Fibroblast of mammary gland (primary cell): ENCODE measurements at regions not wholly inside any gene's neighbourhood (a gene's known extent, or its start where the extent isn't known, plus 50 kb on each side); places are given as distances from the start of the nearest gene placed in this dataset.
A peak's percentile ranks its signal among the peaks of the same experiment; 100 is the strongest.

Source experiments
- DNase-seq: peaks from one replicate; pipeline ENCODE4 v3.0.0-alpha.2; 2010; ENCODE audit warnings: low read depth
- H3K4me3 ChIP-seq: 2 replicates; pipeline ENCODE4 v1.5.1; 2011; ENCODE audit warnings: low read depth, mild to moderate bottlenecking, low read length, moderate library complexity; ENCODE audit not compliant: control insufficient read depth
- TF ChIP-seq, protein P1 (sequence below): conservative IDR thresholded peaks from 2 replicates; pipeline ENCODE4 v1.5.1; 2011; ENCODE audit warnings: low read depth, low read length, inconsistent platforms; ENCODE audit not compliant: control insufficient read depth, insufficient read depth

DNA sequence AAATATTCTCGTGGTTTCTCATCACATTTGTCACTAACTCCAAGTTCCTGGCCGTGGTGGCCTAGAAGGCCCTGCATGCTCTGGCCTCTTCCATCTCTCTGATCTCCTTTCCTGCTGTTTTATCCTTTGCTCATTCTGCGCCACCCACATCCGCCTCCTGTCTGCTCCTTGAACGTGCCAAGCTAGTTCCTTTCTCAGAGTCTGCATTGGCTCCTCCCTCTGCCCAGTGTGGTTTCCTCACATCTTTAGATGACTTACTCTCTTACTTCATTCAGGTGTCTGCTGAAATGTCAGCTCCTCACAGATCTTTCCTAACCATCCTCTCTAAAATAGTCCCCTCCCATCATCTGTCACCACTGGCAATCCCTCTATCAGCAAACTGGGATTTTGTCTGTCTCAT, 158.6 kb upstream of the RBMS1 start:
- DNase-seq, result peak; percentile 66
- H3K4me3 ChIP-seq, result no peak overlapping the region
- TF ChIP-seq, protein P1, sequence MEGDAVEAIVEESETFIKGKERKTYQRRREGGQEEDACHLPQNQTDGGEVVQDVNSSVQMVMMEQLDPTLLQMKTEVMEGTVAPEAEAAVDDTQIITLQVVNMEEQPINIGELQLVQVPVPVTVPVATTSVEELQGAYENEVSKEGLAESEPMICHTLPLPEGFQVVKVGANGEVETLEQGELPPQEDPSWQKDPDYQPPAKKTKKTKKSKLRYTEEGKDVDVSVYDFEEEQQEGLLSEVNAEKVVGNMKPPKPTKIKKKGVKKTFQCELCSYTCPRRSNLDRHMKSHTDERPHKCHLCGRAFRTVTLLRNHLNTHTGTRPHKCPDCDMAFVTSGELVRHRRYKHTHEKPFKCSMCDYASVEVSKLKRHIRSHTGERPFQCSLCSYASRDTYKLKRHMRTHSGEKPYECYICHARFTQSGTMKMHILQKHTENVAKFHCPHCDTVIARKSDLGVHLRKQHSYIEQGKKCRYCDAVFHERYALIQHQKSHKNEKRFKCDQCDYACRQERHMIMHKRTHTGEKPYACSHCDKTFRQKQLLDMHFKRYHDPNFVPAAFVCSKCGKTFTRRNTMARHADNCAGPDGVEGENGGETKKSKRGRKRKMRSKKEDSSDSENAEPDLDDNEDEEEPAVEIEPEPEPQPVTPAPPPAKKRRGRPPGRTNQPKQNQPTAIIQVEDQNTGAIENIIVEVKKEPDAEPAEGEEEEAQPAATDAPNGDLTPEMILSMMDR, result no peak

DNA sequence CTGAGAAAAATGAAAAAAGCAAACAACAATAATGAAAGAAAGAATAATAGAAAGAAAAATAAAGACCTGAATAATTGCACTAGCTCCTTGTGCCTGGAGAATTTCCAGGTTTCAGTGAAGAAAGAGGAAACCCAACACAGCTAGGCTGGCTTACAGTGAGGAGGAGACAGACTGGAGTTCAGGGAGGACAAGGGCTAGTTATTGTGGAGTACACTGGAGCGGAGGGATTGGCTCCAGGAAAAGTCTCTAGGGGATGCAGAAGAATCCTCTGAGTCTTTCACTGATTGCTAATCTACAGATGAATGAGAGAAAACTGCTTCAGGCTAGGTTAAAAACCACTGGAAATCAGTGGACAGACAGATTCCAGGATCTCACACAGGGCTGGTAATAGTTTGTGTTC, 163.6 kb upstream of the RBMS1 start:
- DNase-seq, result peak; percentile 82
- no peak overlapping the region for H3K4me3 ChIP-seq
- TF ChIP-seq, protein P1, result no peak

DNA sequence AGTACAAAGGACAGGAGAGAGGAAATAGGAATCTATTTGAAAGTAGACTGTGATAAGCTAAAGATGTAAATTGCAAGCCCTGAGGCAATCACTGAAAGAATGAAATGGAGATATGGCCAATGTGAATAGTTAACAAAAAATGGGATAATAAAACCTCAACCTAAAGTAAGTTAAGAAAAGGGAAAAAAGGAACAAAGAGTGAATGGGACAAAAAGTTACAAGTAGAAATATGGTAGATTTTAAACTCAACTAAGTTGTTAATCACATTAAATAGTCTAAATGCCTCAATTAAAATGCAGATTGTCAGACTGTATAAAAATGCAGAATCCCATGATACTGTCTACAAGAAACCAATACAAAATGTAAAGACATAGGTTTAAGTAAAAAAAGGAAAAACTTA, 165.2 kb upstream of the RBMS1 start:
- no peak overlapping the region for H3K4me3 ChIP-seq
- DNase-seq, result no peak
- TF ChIP-seq, protein P1, result no peak

DNA sequence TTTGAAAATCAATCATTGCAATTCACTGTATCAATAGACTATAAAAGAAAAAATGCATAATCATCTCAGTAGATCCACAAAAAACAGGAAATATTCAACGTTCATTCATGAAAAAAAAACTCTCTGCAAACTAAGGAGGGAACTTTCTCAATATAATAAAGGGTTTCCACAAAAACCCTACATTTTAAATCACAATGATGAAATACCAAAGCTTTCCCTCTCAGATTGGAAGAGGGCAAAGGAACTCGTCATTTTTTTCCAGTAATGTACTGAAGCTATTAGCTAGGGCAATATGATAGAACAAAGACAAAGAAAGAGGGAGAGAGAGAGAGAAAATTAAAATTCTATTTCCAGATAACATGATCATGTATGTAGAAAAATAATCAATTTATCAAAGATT, 167.1 kb upstream of the RBMS1 start:
- no peak for DNase-seq
- H3K4me3 ChIP-seq, result no peak overlapping the region
- TF ChIP-seq, protein P1, result no peak

DNA sequence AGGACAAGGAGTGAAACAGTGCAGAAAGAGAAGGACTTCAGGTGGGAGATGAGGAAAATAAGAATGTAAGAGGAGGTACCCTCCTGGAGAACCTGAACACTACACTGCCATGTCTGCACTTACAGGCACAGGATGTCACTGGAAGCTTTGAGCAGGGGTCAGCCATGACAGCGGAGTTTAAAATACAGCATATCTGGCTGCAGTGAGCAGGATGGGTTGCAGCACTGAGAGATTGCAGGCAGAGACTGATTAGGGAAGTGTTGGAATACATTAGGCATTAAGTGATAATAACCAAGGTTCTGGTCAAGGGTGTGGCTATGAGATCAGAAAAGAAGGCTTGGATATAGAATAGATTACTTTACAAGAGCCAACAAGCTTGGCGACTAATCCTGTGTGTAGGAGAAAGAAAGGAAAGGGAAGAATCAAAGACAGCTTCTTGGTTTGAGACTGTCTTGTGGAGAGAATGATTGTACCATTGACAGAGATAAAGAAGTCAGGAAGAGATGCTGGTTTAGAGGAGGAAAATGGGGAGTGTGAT, 171.1 kb upstream of the RBMS1 start:
- DNase-seq, result no peak
- TF ChIP-seq, protein P1, result no peak
- H3K4me3 ChIP-seq, result no peak overlapping the region

DNA sequence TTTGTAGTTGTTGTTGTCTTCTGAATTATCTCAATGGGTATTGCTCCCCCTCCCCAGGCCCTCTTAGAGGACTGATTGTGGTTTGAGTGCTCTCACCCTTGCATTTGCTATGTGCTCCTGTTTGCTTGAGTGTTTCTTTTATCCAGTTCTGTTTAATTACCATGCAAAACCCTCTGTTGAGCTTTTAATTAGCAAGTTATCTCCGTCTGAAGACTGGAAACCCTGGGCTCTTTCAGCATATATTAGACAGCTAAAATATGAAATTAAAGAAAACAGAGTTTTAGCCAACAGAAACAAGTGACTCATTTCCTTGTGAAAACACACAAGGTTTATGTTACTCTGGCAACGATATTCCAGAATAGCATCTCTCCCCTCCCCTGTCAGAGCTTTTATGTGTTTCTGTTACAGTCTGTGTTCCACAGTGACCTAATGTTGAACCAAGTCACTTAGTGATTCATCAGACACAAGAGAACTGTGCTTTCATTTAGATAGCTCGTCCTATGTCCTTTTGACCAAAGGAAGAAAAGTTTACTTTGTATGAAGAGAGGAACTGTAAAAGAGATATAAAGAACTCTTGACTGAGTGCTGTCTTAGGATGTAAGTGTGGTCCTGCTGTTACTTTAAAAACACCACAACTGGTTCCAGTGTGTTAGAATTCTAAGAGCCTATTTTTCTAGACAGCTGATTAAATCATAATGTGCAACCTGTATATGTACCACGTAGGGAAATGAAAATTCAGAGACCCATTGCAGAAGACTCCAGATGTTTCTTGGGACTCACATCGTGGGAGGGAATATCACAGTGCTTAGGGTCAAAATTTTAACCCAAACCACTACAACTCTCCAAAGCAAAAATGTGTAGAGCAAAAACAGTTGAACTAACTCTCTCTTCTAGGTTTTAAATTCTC, 172.8 kb upstream of the RBMS1 start:
- H3K4me3 ChIP-seq, result peak overlapping the region; percentile 22
- DNase-seq, result peak; percentile 99
- TF ChIP-seq, protein P1, result no peak
